ENCODE measurements at regions not wholly inside any gene's neighbourhood (a gene's known extent, or its start where the extent isn't known, plus 50 kb on each side); places are given as distances from the start of the nearest gene placed in this dataset.

DNA sequence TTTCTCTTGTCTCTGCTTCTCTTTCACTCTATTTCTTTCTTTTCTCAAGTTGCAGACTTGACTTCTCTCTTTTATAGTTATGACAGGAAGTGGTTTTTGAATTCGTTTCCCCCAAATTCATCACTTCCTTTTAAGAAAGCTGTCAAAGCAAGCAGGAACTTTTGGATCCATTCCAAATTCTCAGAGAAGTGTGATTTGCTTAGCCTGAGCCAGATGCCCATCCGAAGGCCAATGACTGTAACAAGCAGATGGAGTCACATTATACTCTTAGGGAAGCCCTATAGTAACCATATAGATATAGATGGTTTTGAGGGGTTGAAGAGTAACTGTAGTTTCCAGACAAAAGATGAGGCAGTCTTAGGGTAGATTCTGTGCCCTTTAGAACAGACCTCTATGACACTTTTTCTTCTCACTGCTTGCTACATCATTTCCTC lies 592.0 kb upstream of the KCNMB2 start:
- H3K4me1 Mint-ChIP-seq (ENCODE audit: insufficient read depth, unreplicated experiment), result peaks cover 8% of the 10 kb centered on the region
- no TSS peak for BruUV-seq (replicated peaks)
- ChIA-PET CTCF (interaction anchor here (0.6 kb wide), 1 partner anchor 701 kb away, joined by 6 read pairs; no protein-coding TSS in a partner anchor), POLR2A (interaction anchor here (0.9 kb wide), 1 partner anchor 13 kb away, joined by 4 read pairs; no protein-coding TSS in a partner anchor)
- H3K9me3 Mint-ChIP-seq (ENCODE audit: unreplicated experiment), result no peaks in the 10 kb centered on the region
- DNase-seq (ENCODE audit: unreplicated experiment), result no peak
- no peaks in the 10 kb centered on the region for H3K27me3 Mint-ChIP-seq (ENCODE audit: insufficient read depth, unreplicated experiment)
- intact Hi-C loops (cut with micrococcal nuclease), result no loop called here
- TF ChIP-seq, protein P1, sequence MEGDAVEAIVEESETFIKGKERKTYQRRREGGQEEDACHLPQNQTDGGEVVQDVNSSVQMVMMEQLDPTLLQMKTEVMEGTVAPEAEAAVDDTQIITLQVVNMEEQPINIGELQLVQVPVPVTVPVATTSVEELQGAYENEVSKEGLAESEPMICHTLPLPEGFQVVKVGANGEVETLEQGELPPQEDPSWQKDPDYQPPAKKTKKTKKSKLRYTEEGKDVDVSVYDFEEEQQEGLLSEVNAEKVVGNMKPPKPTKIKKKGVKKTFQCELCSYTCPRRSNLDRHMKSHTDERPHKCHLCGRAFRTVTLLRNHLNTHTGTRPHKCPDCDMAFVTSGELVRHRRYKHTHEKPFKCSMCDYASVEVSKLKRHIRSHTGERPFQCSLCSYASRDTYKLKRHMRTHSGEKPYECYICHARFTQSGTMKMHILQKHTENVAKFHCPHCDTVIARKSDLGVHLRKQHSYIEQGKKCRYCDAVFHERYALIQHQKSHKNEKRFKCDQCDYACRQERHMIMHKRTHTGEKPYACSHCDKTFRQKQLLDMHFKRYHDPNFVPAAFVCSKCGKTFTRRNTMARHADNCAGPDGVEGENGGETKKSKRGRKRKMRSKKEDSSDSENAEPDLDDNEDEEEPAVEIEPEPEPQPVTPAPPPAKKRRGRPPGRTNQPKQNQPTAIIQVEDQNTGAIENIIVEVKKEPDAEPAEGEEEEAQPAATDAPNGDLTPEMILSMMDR (IDR thresholded peaks at IDR 0.05; ENCODE audit: unreplicated experiment), result no peak
- no peak overlapping the region for H3K4me3 Mint-ChIP-seq (ENCODE audit: unreplicated experiment)
- no peak overlapping the region for H3K27ac Mint-ChIP-seq (ENCODE audit: low read depth, unreplicated experiment)
- peaks cover 7% of the 10 kb centered on the region for H3K36me3 Mint-ChIP-seq (ENCODE audit: insufficient read depth, unreplicated experiment)

DNA sequence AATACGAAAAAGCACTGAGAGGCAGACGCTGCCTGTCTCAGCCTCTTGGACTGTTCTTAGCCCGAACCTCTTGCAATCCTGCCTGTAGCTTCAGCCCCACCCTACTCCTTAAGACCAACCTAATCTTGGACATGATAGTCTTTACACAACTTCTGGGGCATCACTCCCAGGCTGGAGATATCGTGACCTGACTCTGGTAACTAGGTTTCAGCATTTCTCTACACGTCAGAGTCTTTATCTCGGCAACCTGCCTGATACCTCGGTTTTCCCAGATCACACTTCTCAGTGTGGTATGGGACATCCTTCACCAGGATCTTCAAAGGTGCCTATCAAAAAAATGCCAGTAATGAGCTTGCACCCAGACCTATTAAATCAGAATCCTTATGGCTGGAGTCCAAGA lies 590.2 kb upstream of the KCNMB2 start:
- TF ChIP-seq, protein P1 (IDR thresholded peaks at IDR 0.05; ENCODE audit: unreplicated experiment), result no peak
- peaks cover 7% of the 10 kb centered on the region for H3K36me3 Mint-ChIP-seq (ENCODE audit: insufficient read depth, unreplicated experiment)
- peaks cover 8% of the 10 kb centered on the region for H3K4me1 Mint-ChIP-seq (ENCODE audit: insufficient read depth, unreplicated experiment)
- peak overlapping the region; percentile 74 for H3K27ac Mint-ChIP-seq (ENCODE audit: low read depth, unreplicated experiment)
- BruUV-seq (replicated peaks), result no TSS peak
- ChIA-PET CTCF (interaction anchor here (0.7 kb wide), 1 partner anchor 114 kb away, joined by 3 read pairs; no protein-coding TSS in a partner anchor), POLR2A (interaction anchor here (0.7 to 1.5 kb wide), 5 partner anchors 41 to 328 kb away, joined by 3 to 4 read pairs (median 3); no protein-coding TSS in a partner anchor)
- no peak for DNase-seq (ENCODE audit: unreplicated experiment)
- H3K4me3 Mint-ChIP-seq (ENCODE audit: unreplicated experiment), result no peak overlapping the region
- intact Hi-C loops (cut with micrococcal nuclease), result no loop called here
- no peaks in the 10 kb centered on the region for H3K27me3 Mint-ChIP-seq (ENCODE audit: insufficient read depth, unreplicated experiment)
- H3K9me3 Mint-ChIP-seq (ENCODE audit: unreplicated experiment), result no peaks in the 10 kb centered on the region

DNA sequence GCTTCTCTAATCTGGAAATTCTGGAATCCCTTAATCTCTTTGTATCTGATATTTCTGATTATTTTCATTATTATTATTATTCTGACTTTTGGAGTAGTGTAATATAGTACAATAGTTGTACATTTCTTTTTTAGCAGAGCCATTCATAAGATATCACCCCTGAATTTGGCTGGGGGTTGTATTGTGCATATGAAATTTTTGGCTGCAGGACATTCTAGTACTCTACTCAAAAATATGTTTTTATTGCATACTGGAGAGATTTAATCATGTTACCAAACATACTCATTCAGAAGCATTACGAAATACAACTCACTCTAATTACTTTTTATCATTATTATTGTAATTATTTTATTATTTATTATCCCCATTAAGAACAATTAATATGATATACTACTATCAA lies 589.7 kb upstream of the KCNMB2 start:
- H3K9me3 Mint-ChIP-seq (ENCODE audit: unreplicated experiment), result no peaks in the 10 kb centered on the region
- no peak for DNase-seq (ENCODE audit: unreplicated experiment)
- peak overlapping the region; percentile 74 for H3K27ac Mint-ChIP-seq (ENCODE audit: low read depth, unreplicated experiment)
- intact Hi-C loops (cut with micrococcal nuclease), result no loop called here
- no TSS peak for BruUV-seq (replicated peaks)
- CTCF ChIA-PET, result no interaction called here
- TF ChIP-seq, protein P1 (IDR thresholded peaks at IDR 0.05; ENCODE audit: unreplicated experiment), result no peak
- no peak overlapping the region for H3K4me3 Mint-ChIP-seq (ENCODE audit: unreplicated experiment)
- H3K27me3 Mint-ChIP-seq (ENCODE audit: insufficient read depth, unreplicated experiment), result no peaks in the 10 kb centered on the region
- POLR2A ChIA-PET, result interaction anchor here (0.7 to 1.0 kb wide), 7 partner anchors 12 to 400 kb away, joined by 3 to 4 read pairs (median 3); no protein-coding TSS in a partner anchor
- H3K4me1 Mint-ChIP-seq (ENCODE audit: insufficient read depth, unreplicated experiment), result peaks cover 8% of the 10 kb centered on the region
- peaks cover 7% of the 10 kb centered on the region for H3K36me3 Mint-ChIP-seq (ENCODE audit: insufficient read depth, unreplicated experiment)

DNA sequence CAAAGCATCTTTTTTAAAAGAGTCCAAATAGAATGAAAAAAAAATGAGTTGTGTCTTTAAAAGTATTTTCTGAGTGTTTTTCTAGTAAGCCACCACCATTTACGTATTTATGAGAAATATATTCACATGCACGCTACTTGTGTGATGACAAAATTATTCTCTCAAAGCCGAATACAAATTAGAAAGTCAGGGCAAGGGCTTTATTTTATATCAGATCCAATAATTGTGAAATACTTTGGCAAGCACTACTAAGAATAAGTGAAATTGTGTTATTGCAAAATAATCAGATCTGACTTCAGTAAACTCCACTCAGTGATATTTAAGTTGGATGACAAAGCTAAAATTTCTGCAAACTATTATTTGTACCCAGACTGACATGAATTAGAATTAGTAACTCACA lies 589.3 kb upstream of the KCNMB2 start:
- CTCF ChIA-PET, result no interaction called here
- no peaks in the 10 kb centered on the region for H3K9me3 Mint-ChIP-seq (ENCODE audit: unreplicated experiment)
- H3K27me3 Mint-ChIP-seq (ENCODE audit: insufficient read depth, unreplicated experiment), result no peaks in the 10 kb centered on the region
- H3K27ac Mint-ChIP-seq (ENCODE audit: low read depth, unreplicated experiment), result peak overlapping the region; percentile 74
- TF ChIP-seq, protein P1 (IDR thresholded peaks at IDR 0.05; ENCODE audit: unreplicated experiment), result no peak
- DNase-seq (ENCODE audit: unreplicated experiment), result peak; percentile 63
- no peak overlapping the region for H3K4me3 Mint-ChIP-seq (ENCODE audit: unreplicated experiment)
- peaks cover 8% of the 10 kb centered on the region for H3K4me1 Mint-ChIP-seq (ENCODE audit: insufficient read depth, unreplicated experiment)
- BruUV-seq (replicated peaks), result no TSS peak
- POLR2A ChIA-PET, result interaction anchor here (0.7 to 1.0 kb wide), 4 partner anchors 13 to 400 kb away, joined by 3 to 4 read pairs (median 3); no protein-coding TSS in a partner anchor
- peaks cover 7% of the 10 kb centered on the region for H3K36me3 Mint-ChIP-seq (ENCODE audit: insufficient read depth, unreplicated experiment)
- intact Hi-C loops (cut with micrococcal nuclease), result no loop called here
